CD4-positive, alpha-beta T cell treated with Interleukin-12 subunit alpha and Interleukin-12 subunit beta, for 1 hour (primary cell): ENCODE measurements at regions not wholly inside any gene's neighbourhood (a gene's known extent, or its start where the extent isn't known, plus 50 kb on each side); places are given as distances from the start of the nearest gene placed in this dataset.

Experiments
- DNase-seq: peaks from one replicate; pipeline ENCODE4 v3.0.0-alpha.2; 2020

GRCh38 chr17:73958453-73958852 lies 245.0 kb upstream of the RPL38 start:
- DNase-seq, result no peak

DNA sequence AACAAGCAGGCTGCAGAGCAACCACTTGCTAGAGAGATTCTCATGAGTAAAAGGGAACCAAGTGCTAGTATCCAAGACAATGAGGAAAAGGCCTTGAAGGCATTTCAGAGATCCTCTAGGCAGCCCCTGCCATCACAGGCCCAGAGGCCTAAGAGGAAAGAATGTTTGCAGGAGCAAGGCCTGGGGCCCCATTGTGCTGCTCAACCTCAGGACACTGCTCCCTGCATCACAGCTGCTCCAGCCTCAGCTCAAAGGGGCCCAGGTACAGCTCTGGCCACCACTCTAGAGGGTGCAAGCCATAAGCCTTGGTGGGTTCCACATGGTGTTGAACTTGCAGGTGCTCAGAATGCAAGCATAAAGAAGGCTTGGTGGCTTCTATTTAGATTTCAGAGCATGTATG lies 243.0 kb upstream of the RPL38 start:
- DNase-seq, result no peak

- no peak for DNase-seq
Measured at GRCh38 chr17:73962308-73962707, 241.2 kb upstream of the RPL38 start.

- DNase-seq, result no peak
Measured at GRCh38 chr17:73968680-73969079, 234.8 kb upstream of the RPL38 start.

DNA sequence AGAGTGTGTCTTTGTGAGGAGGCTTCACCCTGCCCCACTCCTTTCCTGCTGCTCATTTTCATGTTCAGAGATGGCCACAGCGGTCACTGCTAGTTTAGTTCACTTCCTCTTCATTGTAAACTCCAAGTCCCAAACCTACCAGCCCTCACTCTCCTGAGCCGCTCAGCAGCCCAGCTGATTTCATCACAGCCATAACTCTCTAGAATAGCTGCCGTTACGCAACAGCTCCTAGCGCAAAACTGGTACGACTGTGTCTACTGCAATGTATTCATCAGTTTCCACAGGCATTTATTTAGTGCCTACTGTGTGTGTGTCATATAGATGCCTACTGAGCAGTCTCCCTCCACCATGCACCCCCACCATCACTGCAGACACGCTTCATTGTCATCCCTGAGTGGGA lies 233.5 kb upstream of the RPL38 start:
- no peak for DNase-seq

- no peak for DNase-seq
Measured at GRCh38 chr17:73971127-73971526, 232.4 kb upstream of the RPL38 start.

- DNase-seq, result no peak
Measured at GRCh38 chr17:73972056-73972455, 231.4 kb upstream of the RPL38 start.

DNA sequence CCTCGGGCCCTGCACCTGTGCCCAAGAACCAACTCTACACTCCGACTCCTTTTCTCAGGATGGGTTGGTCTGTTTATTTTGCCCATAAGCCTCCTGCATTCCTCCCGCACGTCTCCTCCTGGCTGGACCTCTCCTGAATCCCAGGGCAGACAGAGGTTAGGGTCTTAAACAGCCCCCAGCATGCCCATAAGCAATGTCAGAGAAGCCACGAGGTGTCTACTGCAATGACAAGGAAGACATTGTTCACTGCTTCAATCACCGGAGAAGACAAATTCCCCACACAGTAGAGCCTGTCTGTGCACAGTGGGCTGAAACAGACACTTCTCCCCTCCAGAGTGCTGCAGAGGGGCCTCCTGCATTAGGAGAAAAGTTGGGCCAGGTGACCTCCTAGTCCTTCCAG lies 230.6 kb upstream of the RPL38 start:
- no peak for DNase-seq

GRCh38 chr17:73973586-73974409 lies 229.7 kb upstream of the RPL38 start:
- no peak for DNase-seq

DNA sequence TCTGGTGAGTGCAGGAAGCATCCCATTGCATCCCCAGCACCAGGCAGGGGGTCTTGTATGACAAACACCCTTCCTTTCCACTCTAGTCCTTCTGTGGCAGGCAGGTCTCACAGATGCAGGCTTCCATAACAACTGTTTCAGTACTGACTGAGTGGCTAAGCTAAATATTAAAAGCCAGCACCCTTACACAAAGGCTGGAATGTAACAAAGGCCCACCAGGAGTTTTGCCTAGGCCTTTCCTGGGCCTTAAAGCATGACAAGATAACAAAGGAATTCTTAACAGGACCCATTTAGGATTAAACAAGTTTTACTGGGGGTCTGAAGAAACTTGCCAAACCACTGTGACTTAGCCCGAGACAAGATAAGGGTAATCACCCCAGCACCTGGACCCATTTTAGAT lies 228.9 kb upstream of the RPL38 start:
- DNase-seq, result no peak

DNA sequence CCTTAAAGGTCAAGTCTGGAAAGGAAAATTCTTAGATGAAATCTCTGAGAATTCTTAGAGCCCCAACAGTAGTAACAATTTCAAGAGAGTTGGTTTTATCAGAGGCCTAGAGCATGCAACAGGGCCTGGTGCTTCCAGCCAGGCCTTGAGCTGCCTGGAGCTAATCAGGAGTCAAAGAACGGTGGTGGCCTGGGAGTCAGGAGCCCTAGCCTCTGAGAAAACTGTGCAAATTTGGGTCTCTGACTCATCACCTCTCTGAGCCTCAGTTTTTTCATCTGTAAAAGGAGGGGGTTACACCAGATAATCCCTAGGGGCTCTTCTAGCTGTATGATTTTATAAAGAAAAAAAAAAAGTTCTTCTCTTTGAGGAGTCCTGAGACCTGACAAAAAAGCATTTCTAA lies 227.3 kb upstream of the RPL38 start:
- no peak for DNase-seq

- no peak for DNase-seq
Measured at GRCh38 chr17:73976676-73977521, 226.6 kb upstream of the RPL38 start.

GRCh38 chr17:73980517-73980916 lies 223.0 kb upstream of the RPL38 start:
- DNase-seq, result no peak

- DNase-seq, result no peak
Measured at GRCh38 chr17:73982871-73983270, 220.6 kb upstream of the RPL38 start.

GRCh38 chr17:73983621-73984400 lies 219.7 kb upstream of the RPL38 start:
- no peak for DNase-seq

- DNase-seq, result no peak
Measured at GRCh38 chr17:73984941-73985340, 218.5 kb upstream of the RPL38 start.

DNA sequence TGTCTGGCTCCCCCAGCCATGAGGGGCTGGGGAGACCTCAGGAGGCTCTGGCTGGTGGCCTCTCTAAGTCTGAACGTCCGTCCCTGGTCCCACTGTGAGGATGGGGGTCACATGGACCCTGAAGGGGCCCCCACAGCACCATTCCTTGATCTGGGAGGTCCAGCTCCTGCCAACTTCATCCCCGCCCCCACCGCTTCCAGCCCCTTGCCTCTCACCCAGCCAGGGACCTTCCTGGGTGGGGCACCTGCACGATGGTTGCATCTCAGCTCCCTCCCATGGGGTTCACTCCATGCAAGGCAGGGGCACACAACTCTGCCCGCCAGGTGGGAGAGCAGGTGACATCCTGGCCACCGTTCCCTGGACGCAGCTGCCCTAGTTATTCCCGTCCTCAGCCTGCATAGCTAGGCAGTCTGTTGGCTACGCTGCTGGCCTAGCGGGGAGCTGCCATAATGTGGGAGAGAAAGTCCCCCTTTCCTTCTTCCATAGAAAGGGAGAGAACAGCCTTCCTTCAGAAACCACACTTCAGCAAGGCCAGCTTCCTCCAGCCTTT lies 217.9 kb upstream of the RPL38 start:
- no peak for DNase-seq

DNA sequence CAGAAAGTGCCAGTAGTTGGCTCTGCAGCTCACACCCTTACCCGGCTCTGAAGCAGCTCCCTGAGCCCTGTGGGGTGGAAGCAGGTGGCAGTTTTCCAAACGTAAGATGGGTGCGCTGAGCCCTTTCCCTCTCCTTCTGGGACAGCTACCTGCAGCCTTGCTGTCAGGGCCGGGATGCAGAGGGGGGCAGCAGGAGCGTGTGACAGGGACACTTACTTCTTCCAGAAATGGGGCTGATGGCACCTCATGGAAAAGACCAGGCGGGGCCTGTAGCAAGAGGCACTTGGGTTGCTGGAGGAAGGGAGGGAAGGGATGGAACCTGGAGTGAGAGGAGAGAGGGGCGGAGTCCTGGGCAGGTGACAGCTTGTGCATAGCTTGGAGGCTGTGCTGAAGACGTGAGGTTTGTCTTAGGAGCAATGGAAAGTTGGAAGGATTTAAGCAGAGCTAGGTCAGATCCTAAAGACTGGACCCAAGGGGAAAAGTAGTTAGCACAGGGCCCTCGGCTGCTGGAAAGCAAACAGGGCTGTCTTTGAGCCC lies 216.8 kb upstream of the RPL38 start:
- no peak for DNase-seq

DNA sequence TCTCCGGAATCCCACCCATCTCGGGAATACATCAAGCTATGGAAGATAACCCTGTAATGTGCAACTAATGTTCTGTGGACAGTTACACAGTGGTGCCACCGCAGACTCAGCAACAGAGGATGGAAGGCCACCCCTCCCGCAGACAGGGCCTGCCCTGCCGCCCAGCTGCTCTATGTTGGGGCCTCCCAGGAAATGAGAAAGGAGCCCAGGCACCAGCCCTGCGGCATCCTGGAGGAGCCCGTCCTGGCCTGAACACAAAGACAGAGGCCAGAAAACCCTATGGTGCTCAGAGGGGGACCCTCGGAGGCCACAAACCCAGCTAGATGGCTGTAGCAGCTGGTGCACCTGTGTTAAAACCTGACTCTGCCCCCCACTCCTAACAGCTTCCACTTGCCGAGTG lies 216.1 kb upstream of the RPL38 start:
- no peak for DNase-seq

GRCh38 chr17:73987845-73988509 lies 215.5 kb upstream of the RPL38 start:
- DNase-seq, result no peak

- DNase-seq, result no peak
Measured at GRCh38 chr17:73989671-73990070, 213.8 kb upstream of the RPL38 start.

- no peak for DNase-seq
Measured at GRCh38 chr17:73990290-73990689, 213.2 kb upstream of the RPL38 start.
